Stimulated activated CD4-positive, alpha-beta T cell treated with anti-CD3 and anti-CD28 coated beads, Interleukin-1b, Interleukin-23, amount 100 ng/mL, for 1 hour (primary cell): ENCODE measurements at regions not wholly inside any gene's neighbourhood (a gene's known extent, or its start where the extent isn't known, plus 50 kb on each side); places are given as distances from the start of the nearest gene placed in this dataset.
"Not testable (repeated sequence)": the region's sequence is repeated elsewhere in the genome, so short reads cannot be mapped to it uniquely, and the experiment has no call there.

Experiments used
- DNase-seq, 2 donors: peaks; one replicate each; pipeline ENCODE4 v3.0.0-alpha.2; 2020; ENCODE audit warnings: low read depth in 2 of 2

- DNase-seq = no peak
Measured at GRCh38 chr7:34486371-34486770, 171.6 kb upstream of the NPSR1 start.

GRCh38 chr7:34487391-34488115 is 170.5 kb upstream of the NPSR1 start:
- no peak for DNase-seq

GRCh38 chr7:34488766-34489165 is 169.3 kb upstream of the NPSR1 start:
- no peak for DNase-seq

- DNase-seq = no peak
Measured at GRCh38 chr7:34491899-34492298, 166.1 kb upstream of the NPSR1 start.

- DNase-seq = no peak
Measured at GRCh38 chr7:34493752-34494151, 164.3 kb upstream of the NPSR1 start.

GRCh38 chr7:34497153-34497777 is 160.8 kb upstream of the NPSR1 start:
- DNase-seq = no peak

- DNase-seq = no peak
Measured at GRCh38 chr7:34501156-34501555, 156.9 kb upstream of the NPSR1 start.

GRCh38 chr7:34507191-34507590 is 150.8 kb upstream of the NPSR1 start:
- DNase-seq = no peak

- no peak for DNase-seq
Measured at GRCh38 chr7:34523226-34523918, 134.6 kb upstream of the NPSR1 start.

GRCh38 chr7:34530259-34530658 is 127.8 kb upstream of the NPSR1 start:
- DNase-seq = no peak

- DNase-seq = no peak
Measured at GRCh38 chr7:34539003-34539402, 119.0 kb upstream of the NPSR1 start.

- DNase-seq = no peak
Measured at GRCh38 chr7:34544621-34545020, 113.4 kb upstream of the NPSR1 start.

GRCh38 chr7:34550996-34551395 is 107.0 kb upstream of the NPSR1 start:
- no peak for DNase-seq

GRCh38 chr7:34552502-34552901 is 105.5 kb upstream of the NPSR1 start:
- no peak for DNase-seq

- DNase-seq = no peak
Measured at GRCh38 chr7:34558022-34558421, 100.0 kb upstream of the NPSR1 start.

GRCh38 chr7:34564091-34564490 is 93.9 kb upstream of the NPSR1 start:
- no peak for DNase-seq

- DNase-seq = no peak
Measured at GRCh38 chr7:34567906-34568305, 90.1 kb upstream of the NPSR1 start.

- no peak for DNase-seq
Measured at GRCh38 chr7:34569975-34570699, 87.9 kb upstream of the NPSR1 start.

- DNase-seq = no peak
Measured at GRCh38 chr7:34575006-34575405, 83.0 kb upstream of the NPSR1 start.

- DNase-seq = not testable (repeated sequence)
Measured at GRCh38 chr7:34577934-34578333, 80.1 kb upstream of the NPSR1 start.

GRCh38 chr7:34581698-34582097 is 76.3 kb upstream of the NPSR1 start:
- DNase-seq = not testable (repeated sequence)

- no peak for DNase-seq
Measured at GRCh38 chr7:34584526-34584925, 73.5 kb upstream of the NPSR1 start.
